Neuron (in vitro differentiated cells): ENCODE measurements at regions not wholly inside any gene's neighbourhood (a gene's known extent, or its start where the extent isn't known, plus 50 kb on each side); places are given as distances from the start of the nearest gene placed in this dataset.
"Not testable (repeated sequence)": the region's sequence is repeated elsewhere in the genome, so short reads cannot be mapped to it uniquely, and the experiment has no call there.

Experiments
- H2AFZ ChIP-seq: one replicate; pipeline ENCODE4 v1.6.1; 2013; ENCODE audit warnings: low read depth, mild to moderate bottlenecking, inconsistent platforms, low read length, moderate library complexity
- H3K27me3 ChIP-seq: one replicate; pipeline ENCODE4 v1.6.1; 2013; ENCODE audit warnings: low read length; ENCODE audit not compliant: insufficient read depth
- H3K36me3 ChIP-seq: one replicate; pipeline ENCODE4 v1.6.1; 2013; ENCODE audit warnings: low read length; ENCODE audit not compliant: insufficient read depth
- H3K4me1 ChIP-seq: one replicate; pipeline ENCODE4 v1.6.1; 2013; ENCODE audit warnings: low read length; ENCODE audit not compliant: insufficient read depth
- H3K4me3 ChIP-seq: 2 replicates; pipeline ENCODE4 v1.5.1; 2013; ENCODE audit warnings: mild to moderate bottlenecking, low read length, moderate library complexity
- H3K9me3 ChIP-seq: one replicate; pipeline ENCODE4 v1.6.1; 2013; ENCODE audit warnings: low read length

DNA sequence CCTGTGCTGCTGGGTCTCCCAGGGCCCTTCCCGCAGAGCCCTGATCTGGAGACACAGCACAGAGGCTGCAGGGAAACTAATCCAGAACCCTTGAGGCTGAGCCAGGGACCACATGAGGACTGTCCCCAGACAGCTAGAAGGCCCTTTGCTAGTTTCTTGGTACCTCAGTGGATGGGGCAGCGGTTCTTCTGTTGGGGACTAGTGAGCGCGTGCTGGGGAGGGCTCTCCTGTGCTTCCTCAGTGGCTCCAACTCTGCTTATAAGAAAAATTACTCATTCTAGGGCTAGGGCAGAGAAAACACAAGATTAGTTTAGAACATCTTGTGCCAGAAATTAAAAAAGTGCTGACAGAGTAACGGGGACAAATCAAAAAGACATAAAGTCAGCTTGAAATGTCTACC, 116.5 kb upstream of the CTSV start:
- H2AFZ ChIP-seq, H3K9me3 ChIP-seq: not testable (repeated sequence)

DNA sequence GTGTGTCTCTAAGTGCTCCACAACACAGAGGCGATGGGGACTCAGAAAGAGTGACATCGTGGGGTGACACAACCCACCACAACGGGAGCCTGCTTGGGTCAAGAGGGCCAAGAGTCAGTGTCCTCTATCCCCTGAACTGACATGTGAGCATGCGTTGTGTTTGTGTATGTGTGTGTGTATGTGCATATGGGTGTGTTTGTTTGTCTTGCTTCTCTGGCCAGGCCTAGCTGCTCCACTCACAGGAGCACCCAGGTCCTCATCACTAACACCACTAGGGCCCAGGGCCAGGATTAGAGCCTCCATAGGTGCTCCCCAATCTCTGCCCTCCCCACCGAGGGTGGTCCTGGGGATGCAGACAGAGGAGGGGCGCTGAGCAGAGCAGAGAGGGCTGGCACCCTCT, 115.0 kb upstream of the CTSV start:
- Histone ChIP-seq H3K27me3 (no peaks in the 10 kb centered on the region), H2AFZ (no peak overlapping the region), H3K4me1 (peaks cover 2% of the 10 kb centered on the region), H3K4me3 (no peak overlapping the region), H3K9me3 (no peaks in the 10 kb centered on the region), H3K36me3 (no peaks in the 10 kb centered on the region)

More for the DNA sequence above, 116.5 kb upstream of the CTSV start:
- not testable (repeated sequence) for H3K4me3 ChIP-seq, H3K27me3 ChIP-seq, H3K36me3 ChIP-seq, H3K4me1 ChIP-seq

DNA sequence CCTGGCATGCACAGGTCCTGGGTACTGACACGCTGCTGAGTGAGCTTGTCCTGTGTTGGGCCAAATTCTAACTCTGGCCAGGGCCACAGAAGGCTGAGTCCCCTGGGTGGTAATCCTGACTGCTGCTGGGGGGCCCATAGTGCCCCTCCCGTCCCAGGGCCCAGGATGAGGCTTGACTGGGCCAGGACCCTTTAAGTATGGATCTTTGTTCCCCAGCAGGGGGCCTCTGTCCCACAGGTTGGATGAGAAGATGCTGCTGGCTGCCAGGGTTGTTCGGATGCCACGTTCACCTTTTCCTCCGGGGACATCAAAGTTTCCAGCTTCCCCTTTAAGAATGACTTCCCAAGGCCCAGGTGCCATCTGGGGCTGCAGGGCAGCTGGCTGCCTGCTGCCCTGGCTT, 114.2 kb upstream of the CTSV start:
- H3K9me3 ChIP-seq, H2AFZ ChIP-seq, H3K4me3 ChIP-seq, H3K4me1 ChIP-seq, H3K36me3 ChIP-seq, H3K27me3 ChIP-seq: not testable (repeated sequence)

DNA sequence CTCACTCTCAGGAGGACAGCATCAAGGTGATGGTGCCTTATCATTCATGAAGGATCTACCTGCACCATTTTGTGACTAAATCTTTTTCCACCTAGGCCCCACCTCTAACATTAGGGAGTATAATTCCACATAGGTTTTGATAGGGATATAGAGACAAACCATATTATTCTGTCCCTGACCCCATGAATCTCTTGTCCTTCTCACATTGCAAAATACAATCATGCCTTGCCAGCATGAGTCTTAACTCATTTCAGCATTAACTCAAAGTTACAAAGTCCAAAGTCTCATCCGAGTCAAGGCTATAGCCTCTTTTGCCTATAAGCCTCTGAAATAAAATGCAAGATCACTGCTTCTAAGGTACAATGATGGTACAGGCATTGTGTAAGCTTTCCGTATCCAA, 111.5 kb upstream of the CTSV start:
- peaks cover 13% of the 10 kb centered on the region for H3K4me1 ChIP-seq
- not testable (repeated sequence) for H2AFZ ChIP-seq, H3K36me3 ChIP-seq, H3K4me3 ChIP-seq, H3K9me3 ChIP-seq, H3K27me3 ChIP-seq

DNA sequence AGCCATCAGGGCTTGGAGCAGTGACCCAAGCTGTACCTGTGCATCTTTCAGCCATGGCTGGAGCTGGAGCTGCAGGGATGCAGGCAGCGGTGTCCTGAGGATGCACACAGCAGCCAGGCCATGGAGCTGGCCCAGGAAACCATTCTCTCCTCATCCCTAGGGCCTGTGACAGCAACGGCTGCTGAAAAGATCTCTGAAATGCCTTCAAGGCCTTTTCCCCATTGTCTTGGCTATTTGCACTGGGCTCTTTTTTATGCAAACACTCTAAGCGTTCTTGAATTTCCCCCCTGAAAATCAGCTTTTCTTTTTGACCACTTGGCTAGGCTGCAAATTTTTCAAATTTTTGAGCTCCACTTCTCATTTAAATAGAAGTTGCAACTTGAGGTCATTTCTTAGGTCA, 109.5 kb upstream of the CTSV start:
- H2AFZ ChIP-seq, H3K27me3 ChIP-seq, H3K4me3 ChIP-seq, H3K9me3 ChIP-seq, H3K36me3 ChIP-seq: not testable (repeated sequence)
- H3K4me1 ChIP-seq = peaks cover 13% of the 10 kb centered on the region

DNA sequence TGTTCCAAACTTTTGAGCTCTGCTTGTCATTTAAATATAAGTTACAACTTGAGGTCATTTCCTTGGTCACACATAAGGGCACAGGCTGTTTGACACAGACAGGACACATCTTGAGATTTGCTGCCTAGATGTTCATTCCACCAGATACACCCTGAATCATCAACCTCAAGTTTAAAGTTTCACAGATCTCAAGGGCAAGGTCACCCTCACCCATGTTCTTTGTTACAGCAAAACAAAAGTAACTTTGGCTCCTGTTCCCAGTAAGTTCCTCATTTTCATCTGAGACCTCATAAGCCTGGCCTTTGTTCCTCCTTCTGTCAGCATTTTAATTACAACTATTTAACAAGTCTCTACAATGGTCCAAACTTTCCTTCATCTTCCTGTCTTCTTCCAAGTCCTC, 106.7 kb upstream of the CTSV start:
- not testable (repeated sequence) for H3K27me3 ChIP-seq, H3K36me3 ChIP-seq, H3K9me3 ChIP-seq, H2AFZ ChIP-seq, H3K4me3 ChIP-seq
- H3K4me1 ChIP-seq = peaks cover 13% of the 10 kb centered on the region

DNA sequence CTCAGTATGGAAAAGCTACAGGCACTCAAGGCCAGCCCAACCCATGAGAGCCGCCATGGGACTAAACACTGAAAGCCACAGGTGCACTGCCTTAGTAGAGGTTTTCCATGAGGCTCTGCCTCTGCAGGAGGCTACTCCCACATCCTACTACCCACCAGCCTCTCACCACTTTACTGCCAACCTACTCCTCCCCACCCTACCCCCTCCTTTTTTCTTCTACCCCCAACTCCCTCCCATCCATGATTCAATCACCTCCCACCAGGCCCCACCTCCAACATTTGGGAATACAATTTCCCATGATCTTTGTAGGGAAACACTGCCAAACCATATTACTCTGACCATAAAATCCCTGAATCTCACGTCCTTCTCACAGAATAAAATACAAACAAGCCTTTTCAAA, 101.6 kb upstream of the CTSV start:
- Histone ChIP-seq H3K36me3 (no peaks in the 10 kb centered on the region), H2AFZ (no peak overlapping the region), H3K9me3 (no peaks in the 10 kb centered on the region)

DNA sequence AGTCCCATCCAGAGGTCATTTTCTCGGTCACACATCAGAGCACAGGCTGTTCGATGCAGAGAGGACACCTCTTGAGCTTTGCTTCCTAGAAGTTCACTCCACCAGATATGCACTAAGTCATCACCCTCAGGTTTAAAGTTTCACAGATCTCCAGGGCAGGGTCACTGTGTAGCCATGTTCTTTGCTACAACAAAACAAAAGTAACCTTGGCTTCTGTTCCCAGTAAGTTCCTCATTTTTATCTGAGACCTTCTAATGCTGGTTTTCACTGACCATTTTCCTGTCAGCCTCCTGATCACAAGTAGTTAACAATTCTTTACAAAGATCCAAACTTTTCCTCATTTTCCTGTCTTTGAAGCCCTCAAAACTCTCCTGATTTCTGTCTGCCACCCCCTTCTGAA, 97.5 kb upstream of the CTSV start:
- H3K27me3 ChIP-seq = no peaks in the 10 kb centered on the region
- no peaks in the 10 kb centered on the region for H3K9me3 ChIP-seq
- no peak overlapping the region for H3K4me3 ChIP-seq
- no peaks in the 10 kb centered on the region for H3K4me1 ChIP-seq
- no peaks in the 10 kb centered on the region for H3K36me3 ChIP-seq
- no peak overlapping the region for H2AFZ ChIP-seq

More for the DNA sequence above, 101.6 kb upstream of the CTSV start:
- Histone ChIP-seq H3K4me1 (no peaks in the 10 kb centered on the region), H3K27me3 (peaks cover 2% of the 10 kb centered on the region), H3K4me3 (no peak overlapping the region)

DNA sequence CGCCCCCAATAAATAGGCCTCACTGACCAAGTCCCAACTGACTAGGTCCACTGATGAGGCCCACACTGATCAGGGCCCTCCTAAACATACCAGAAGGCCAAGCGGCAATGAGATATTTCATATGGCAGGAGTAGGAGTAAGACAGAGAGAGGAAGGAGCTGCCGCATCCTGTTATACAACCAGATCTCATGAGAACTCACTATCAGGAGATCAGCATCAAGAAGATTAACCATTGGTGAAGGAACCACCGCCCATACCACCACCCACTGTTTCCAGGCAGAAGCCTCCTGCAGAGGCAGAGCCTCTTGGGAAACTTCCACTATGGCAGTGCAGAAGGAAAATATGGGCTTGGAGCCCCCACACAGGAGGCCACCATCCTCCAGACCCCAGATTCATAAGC, 95.0 kb upstream of the CTSV start:
- not testable (repeated sequence) for H3K4me1 ChIP-seq, H3K9me3 ChIP-seq, H3K36me3 ChIP-seq, H3K4me3 ChIP-seq, H2AFZ ChIP-seq, H3K27me3 ChIP-seq

DNA sequence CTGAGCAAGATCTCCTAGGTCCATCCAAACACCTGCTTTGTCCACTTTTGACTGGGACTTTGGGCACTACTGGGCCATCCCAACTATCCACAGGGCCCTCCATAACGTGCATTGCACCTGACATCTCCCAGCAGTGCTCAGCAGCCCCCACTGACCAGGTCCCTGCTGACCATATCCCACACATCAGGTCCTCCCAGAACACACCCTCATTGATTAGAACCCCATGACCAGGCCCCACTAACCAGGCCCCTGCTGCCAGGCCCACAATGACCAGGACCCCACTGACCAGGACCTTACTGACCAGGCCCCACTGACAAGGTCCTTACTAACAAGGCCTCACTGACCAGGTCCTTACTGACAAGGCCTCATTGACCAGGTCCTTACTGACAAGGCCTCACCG, 93.9 kb upstream of the CTSV start:
- no peaks in the 10 kb centered on the region for H3K4me1 ChIP-seq
- peaks cover 3% of the 10 kb centered on the region for H3K9me3 ChIP-seq
- no peaks in the 10 kb centered on the region for H3K27me3 ChIP-seq
- no peaks in the 10 kb centered on the region for H3K36me3 ChIP-seq
- no peak overlapping the region for H2AFZ ChIP-seq
- H3K4me3 ChIP-seq = no peak overlapping the region

DNA sequence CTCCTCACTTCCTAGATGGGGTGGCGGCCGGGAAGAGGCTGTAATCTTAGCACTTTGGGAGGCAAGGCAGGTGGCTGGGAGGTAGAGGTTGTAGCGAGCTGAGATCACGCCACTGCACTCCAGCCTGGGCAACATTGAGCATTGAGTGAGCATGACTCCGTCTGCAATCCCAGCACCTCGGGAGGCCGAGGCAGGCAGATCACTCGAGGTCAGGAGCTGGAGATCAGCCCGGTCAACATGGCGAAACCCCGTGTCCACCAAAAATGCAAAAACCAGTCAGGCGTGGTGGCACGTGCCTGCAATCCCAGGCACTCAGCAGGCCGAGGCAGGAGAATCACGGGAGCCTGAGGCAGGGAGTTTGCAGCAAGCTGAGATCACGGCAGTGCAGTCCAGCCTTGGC, 91.9 kb upstream of the CTSV start:
- H3K4me1 ChIP-seq, H3K9me3 ChIP-seq, H2AFZ ChIP-seq: not testable (repeated sequence)

DNA sequence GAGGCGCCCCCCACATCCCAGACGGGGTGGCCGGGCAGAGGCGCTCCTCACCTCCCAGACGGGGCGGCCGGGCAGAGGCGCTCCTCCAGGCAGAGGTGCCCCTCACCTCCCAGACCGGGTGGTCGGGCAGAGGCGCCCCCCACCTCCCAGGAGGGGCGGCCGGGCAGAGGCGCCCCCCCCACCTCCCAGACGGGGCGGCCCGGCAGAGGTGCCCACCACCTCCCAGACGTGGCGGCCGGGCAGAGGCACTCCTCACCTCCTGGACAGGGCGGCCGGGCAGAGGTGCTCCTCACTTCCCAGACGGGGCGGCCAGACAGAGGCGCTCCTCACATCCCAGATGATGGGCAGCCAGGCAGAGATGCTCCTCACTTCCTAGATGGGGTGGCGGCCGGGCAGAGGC, 91.4 kb upstream of the CTSV start:
- not testable (repeated sequence) for H3K9me3 ChIP-seq, H3K27me3 ChIP-seq, H3K36me3 ChIP-seq, H3K4me1 ChIP-seq, H2AFZ ChIP-seq, H3K4me3 ChIP-seq

More for the DNA sequence above, 91.9 kb upstream of the CTSV start:
- not testable (repeated sequence) for H3K36me3 ChIP-seq, H3K27me3 ChIP-seq, H3K4me3 ChIP-seq

DNA sequence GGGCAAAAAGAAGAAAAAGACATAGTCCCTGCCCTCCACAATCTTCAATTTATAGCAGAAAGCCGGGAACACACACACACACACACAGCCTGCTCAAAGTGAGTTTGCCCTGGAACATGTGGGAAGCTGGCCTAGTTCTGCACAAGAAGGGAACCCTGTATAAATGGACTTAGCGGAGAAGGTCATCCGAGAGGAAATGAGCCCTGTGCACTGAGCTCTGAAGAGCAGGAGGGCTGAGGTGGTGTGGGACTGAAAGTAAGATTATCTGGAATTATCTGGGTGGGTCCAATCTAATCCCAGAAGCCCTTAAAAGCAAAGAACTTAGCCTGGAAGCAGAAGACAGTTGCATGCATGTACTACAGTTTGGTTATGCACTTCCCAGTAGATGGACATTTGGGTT, 90.0 kb upstream of the CTSV start:
- Histone ChIP-seq H3K4me1 (no peaks in the 10 kb centered on the region), H3K9me3 (peaks cover 3% of the 10 kb centered on the region)

DNA sequence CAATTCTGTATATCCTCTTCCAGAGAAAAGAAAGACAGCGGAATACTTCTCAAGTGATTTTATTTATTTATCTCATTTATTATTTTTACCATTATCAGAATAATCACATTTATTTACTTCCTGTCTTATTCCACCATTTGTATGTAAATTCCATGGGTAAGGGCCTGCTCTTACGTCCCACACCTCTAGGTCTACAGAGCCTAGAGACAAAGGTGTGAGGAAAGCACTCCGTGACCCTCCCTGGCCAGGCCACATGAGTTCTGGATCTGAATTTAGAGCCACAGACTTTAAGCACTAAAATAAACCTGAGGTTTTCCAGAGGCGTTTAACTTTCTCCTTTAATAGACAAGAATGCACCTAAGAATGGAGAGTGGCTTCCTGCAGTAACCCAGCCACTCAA, 85.3 kb upstream of the CTSV start:
- H3K36me3 ChIP-seq = no peaks in the 10 kb centered on the region
- H3K4me1 ChIP-seq = no peaks in the 10 kb centered on the region
- no peaks in the 10 kb centered on the region for H3K27me3 ChIP-seq
- H3K4me3 ChIP-seq = no peak overlapping the region
- no peaks in the 10 kb centered on the region for H3K9me3 ChIP-seq
- H2AFZ ChIP-seq = no peak overlapping the region

More for the DNA sequence above, 90.0 kb upstream of the CTSV start:
- Histone ChIP-seq H3K36me3 (no peaks in the 10 kb centered on the region), H3K4me3 (no peak overlapping the region), H2AFZ (no peak overlapping the region), H3K27me3 (no peaks in the 10 kb centered on the region)

DNA sequence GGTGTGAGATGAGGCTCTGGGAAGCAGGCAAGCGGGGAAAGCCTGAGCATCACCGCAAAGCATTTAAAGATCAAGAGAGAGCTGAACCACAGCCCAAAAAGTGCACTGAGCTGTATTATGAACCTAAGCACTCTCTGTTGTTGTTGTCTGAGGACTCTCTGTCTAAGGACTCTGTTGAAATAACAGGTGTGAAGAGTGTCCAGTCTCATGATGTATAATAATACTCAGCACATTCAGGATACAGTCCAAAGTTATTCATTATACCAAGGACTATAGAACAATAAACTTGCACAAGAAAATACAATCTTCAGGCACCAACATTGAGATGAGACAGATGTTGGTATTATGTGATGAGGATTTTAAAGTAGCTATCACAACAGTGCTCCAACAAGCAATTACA, 71.8 kb upstream of the CTSV start:
- Histone ChIP-seq H3K27me3 (no peaks in the 10 kb centered on the region), H3K9me3 (no peaks in the 10 kb centered on the region), H3K4me3 (no peak overlapping the region), H2AFZ (no peak overlapping the region), H3K36me3 (no peaks in the 10 kb centered on the region), H3K4me1 (no peaks in the 10 kb centered on the region)
